Gastroesophageal sphincter (tissue), 3 donors: ENCODE measurements at regions not wholly inside any gene's neighbourhood (a gene's known extent, or its start where the extent isn't known, plus 50 kb on each side); places are given as distances from the start of the nearest gene placed in this dataset.

Experiments used
- POLR2A ChIP-seq, 2 donors: fragments of 450-650 bp; IDR thresholded peaks; one replicate each; pipeline ENCODE4 v1.6.1; 2017; ENCODE audit warnings: antibody characterized with exemption in 2 of 2, mild to moderate bottlenecking in 2 of 2, moderate library complexity in 1 of 2
- POLR2AphosphoS5 ChIP-seq: sonication (generic); formaldehyde crosslinking; IDR thresholded peaks from one replicate; pipeline ENCODE4 v1.6.1; 2017; ENCODE audit warnings: antibody characterized with exemption
- TF ChIP-seq, protein P1 (sequence below), 4 experiments: fragments of 200-600 bp in 2 of 4; fragments of 450-650 bp in 2 of 4; sonication (generic) in 1 of 4; IDR thresholded peaks; one replicate each; pipeline ENCODE4 v1.5.1; 2017 to 2019; ENCODE audit warnings: antibody characterized with exemption in 4 of 4, mild to moderate bottlenecking in 2 of 4, moderate library complexity in 2 of 4

DNA sequence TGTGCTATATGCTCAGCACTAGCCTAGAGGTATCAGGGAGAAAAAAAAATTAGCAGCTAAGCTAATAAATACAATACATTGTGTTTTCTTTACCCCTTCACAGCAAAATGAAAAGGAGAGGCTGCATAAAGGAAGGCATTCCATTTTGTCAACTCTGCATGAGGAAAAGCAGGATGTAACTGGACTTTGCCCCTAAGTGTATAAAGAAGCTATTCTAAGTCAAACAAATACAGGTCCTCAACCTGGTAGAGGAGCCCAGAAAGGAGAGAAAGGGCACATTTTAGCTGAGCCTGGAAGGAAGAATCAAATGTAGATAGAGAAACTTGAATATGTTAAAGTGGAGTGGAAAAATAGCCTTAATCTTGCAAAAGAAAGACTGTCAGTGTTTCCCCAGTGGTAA lies 89.0 kb upstream of the SPRED1 start:
- no peak for TF ChIP-seq POLR2AphosphoS5
- TF ChIP-seq, protein P1, sequence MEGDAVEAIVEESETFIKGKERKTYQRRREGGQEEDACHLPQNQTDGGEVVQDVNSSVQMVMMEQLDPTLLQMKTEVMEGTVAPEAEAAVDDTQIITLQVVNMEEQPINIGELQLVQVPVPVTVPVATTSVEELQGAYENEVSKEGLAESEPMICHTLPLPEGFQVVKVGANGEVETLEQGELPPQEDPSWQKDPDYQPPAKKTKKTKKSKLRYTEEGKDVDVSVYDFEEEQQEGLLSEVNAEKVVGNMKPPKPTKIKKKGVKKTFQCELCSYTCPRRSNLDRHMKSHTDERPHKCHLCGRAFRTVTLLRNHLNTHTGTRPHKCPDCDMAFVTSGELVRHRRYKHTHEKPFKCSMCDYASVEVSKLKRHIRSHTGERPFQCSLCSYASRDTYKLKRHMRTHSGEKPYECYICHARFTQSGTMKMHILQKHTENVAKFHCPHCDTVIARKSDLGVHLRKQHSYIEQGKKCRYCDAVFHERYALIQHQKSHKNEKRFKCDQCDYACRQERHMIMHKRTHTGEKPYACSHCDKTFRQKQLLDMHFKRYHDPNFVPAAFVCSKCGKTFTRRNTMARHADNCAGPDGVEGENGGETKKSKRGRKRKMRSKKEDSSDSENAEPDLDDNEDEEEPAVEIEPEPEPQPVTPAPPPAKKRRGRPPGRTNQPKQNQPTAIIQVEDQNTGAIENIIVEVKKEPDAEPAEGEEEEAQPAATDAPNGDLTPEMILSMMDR (IDR thresholded peaks at IDR 0.05) = no peak
- no peak for TF ChIP-seq POLR2A (IDR thresholded peaks at IDR 0.05)
